Testis (tissue), 2 donors: ENCODE measurements at regions not wholly inside any gene's neighbourhood (a gene's known extent, or its start where the extent isn't known, plus 50 kb on each side); places are given as distances from the start of the nearest gene placed in this dataset.

Experiments
- CTCF ChIP-seq, 3 experiments: fragments of 450-650 bp in 2 of 3; fragments of 200-600 bp in 1 of 3; sonication (generic) in 1 of 3; IDR thresholded peaks; one replicate each; pipeline ENCODE4 v1.5.1; 2016 to 2019; ENCODE audit warnings: antibody characterized with exemption in 3 of 3, mild to moderate bottlenecking in 2 of 3, moderate library complexity in 1 of 3
- POLR2A ChIP-seq: fragments of 450-650 bp; IDR thresholded peaks from one replicate; pipeline ENCODE4 v1.6.1; 2017; ENCODE audit warnings: antibody characterized with exemption, mild to moderate bottlenecking, moderate library complexity

GRCh38 chr13:70987043-70987442, 878.8 kb upstream of the KLHL1 start:
- TF ChIP-seq CTCF (IDR thresholded peaks at IDR 0.05): no peak
- no peak for TF ChIP-seq POLR2A
